Pulmonary artery endothelial cell (primary cell): ENCODE measurements at regions not wholly inside any gene's neighbourhood (a gene's known extent, or its start where the extent isn't known, plus 50 kb on each side); places are given as distances from the start of the nearest gene placed in this dataset.

ENCODE experiments used
- DNase-seq: peaks from one replicate; pipeline ENCODE4 v3.0.0-alpha.2; 2011; ENCODE audit warnings: low read depth, low spot score

GRCh38 chr2:5986801-5987787 is 294.9 kb downstream of the SOX11 start:
- DNase-seq, result no peak

- no peak for DNase-seq
Observed at GRCh38 chr2:5988120-5988519, 295.9 kb downstream of the SOX11 start.

- DNase-seq, result no peak
Observed at GRCh38 chr2:5990086-5990485, 297.9 kb downstream of the SOX11 start.

GRCh38 chr2:5991305-5991968 is 299.3 kb downstream of the SOX11 start:
- DNase-seq, result no peak

GRCh38 chr2:5995832-5996231 is 303.6 kb downstream of the SOX11 start:
- DNase-seq, result no peak

- no peak for DNase-seq
Observed at GRCh38 chr2:6008186-6008585, 316.0 kb downstream of the SOX11 start.

GRCh38 chr2:6008726-6009125 is 316.5 kb downstream of the SOX11 start:
- DNase-seq, result no peak

- no peak for DNase-seq
Observed at GRCh38 chr2:6010163-6010562, 318.0 kb downstream of the SOX11 start.

- DNase-seq, result no peak
Observed at GRCh38 chr2:6011921-6012320, 319.7 kb downstream of the SOX11 start.

- DNase-seq, result no peak
Observed at GRCh38 chr2:6017736-6018286, 325.6 kb downstream of the SOX11 start.

- DNase-seq, result no peak
Observed at GRCh38 chr2:6024229-6024628, 332.0 kb downstream of the SOX11 start.

- no peak for DNase-seq
Observed at GRCh38 chr2:6024784-6025183, 332.6 kb downstream of the SOX11 start.

- no peak for DNase-seq
Observed at GRCh38 chr2:6025391-6025790, 333.2 kb downstream of the SOX11 start.

- no peak for DNase-seq
Observed at GRCh38 chr2:6027066-6027465, 334.9 kb downstream of the SOX11 start.

GRCh38 chr2:6031200-6031867 is 339.1 kb downstream of the SOX11 start:
- DNase-seq, result no peak

GRCh38 chr2:6036211-6036610 is 344.0 kb downstream of the SOX11 start:
- DNase-seq, result no peak

GRCh38 chr2:6043238-6043637 is 351.1 kb downstream of the SOX11 start:
- no peak for DNase-seq

- DNase-seq, result no peak
Observed at GRCh38 chr2:6052649-6053048, 360.5 kb downstream of the SOX11 start.

GRCh38 chr2:6053743-6054142 is 361.6 kb downstream of the SOX11 start:
- DNase-seq, result no peak

- DNase-seq, result no peak
Observed at GRCh38 chr2:6054161-6054671, 362.0 kb downstream of the SOX11 start.

GRCh38 chr2:6060992-6061663 is 368.9 kb downstream of the SOX11 start:
- no peak for DNase-seq
